ENCODE measurements at regions not wholly inside any gene's neighbourhood (a gene's known extent, or its start where the extent isn't known, plus 50 kb on each side); places are given as distances from the start of the nearest gene placed in this dataset.

GRCh38 chr2:43160778-43161177 lies 65.6 kb downstream of the ZFP36L2 start:
- TF ChIP-seq, protein P1, sequence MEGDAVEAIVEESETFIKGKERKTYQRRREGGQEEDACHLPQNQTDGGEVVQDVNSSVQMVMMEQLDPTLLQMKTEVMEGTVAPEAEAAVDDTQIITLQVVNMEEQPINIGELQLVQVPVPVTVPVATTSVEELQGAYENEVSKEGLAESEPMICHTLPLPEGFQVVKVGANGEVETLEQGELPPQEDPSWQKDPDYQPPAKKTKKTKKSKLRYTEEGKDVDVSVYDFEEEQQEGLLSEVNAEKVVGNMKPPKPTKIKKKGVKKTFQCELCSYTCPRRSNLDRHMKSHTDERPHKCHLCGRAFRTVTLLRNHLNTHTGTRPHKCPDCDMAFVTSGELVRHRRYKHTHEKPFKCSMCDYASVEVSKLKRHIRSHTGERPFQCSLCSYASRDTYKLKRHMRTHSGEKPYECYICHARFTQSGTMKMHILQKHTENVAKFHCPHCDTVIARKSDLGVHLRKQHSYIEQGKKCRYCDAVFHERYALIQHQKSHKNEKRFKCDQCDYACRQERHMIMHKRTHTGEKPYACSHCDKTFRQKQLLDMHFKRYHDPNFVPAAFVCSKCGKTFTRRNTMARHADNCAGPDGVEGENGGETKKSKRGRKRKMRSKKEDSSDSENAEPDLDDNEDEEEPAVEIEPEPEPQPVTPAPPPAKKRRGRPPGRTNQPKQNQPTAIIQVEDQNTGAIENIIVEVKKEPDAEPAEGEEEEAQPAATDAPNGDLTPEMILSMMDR (IDR thresholded peaks at IDR 0.05 in 2 of 3, conservative IDR thresholded peaks at IDR 0.05 in 1 of 3; ENCODE audit: borderline replicate concordance in 1 of 3, insufficient read depth in 1 of 3, low read depth in 2 of 3, low read length in 2 of 3), result no peak
- TF ChIP-seq POLR2A (IDR thresholded peaks at IDR 0.05; ENCODE audit: borderline replicate concordance, extremely low read depth, insufficient read depth, insufficient read length), result no peak
- TF ChIP-seq RAD21 (IDR thresholded peaks at IDR 0.05; ENCODE audit: low read depth), result no peak
- no peak for TF ChIP-seq YY1 (IDR thresholded peaks at IDR 0.05; ENCODE audit: extremely low read depth, insufficient replicate concordance, low read depth, low read length)
